Smooth muscle cell (in vitro differentiated cells): ENCODE measurements at regions not wholly inside any gene's neighbourhood (a gene's known extent, or its start where the extent isn't known, plus 50 kb on each side); places are given as distances from the start of the nearest gene placed in this dataset.

ENCODE experiments used
- DNase-seq: peaks from one replicate; lab custom pipeline; 2025; ENCODE audit not compliant: unreplicated experiment; lab: John Stamatoyannopoulos, UW
- H2AFZ ChIP-seq: fragments of 200-600 bp; sonication (generic); 2 replicates; pipeline ENCODE4 v1.6.0; 2016; ENCODE audit warnings: antibody characterized with exemption, low read depth, mild to moderate bottlenecking
- H3F3A ChIP-seq: fragments of 200-600 bp; sonication (generic); 2 replicates; pipeline ENCODE4 v1.6.0; 2017; ENCODE audit warnings: antibody characterized with exemption, low read depth
- H3K27ac ChIP-seq: fragments of 200-600 bp; sonication (generic); 2 replicates; pipeline ENCODE4 v1.5.1; 2016; ENCODE audit warnings: low read depth, mild to moderate bottlenecking
- H3K27me3 ChIP-seq: fragments of 200-600 bp; sonication (generic); 2 replicates; pipeline ENCODE4 v1.6.1; 2016; ENCODE audit warnings: low read depth, mild to moderate bottlenecking
- H3K36me3 ChIP-seq: fragments of 200-600 bp; sonication (generic); 2 replicates; pipeline ENCODE4 v1.5.1; 2016; ENCODE audit warnings: low read depth
- H3K4me1 ChIP-seq: fragments of 200-600 bp; sonication (generic); 2 replicates; pipeline ENCODE4 v1.5.1; 2016; ENCODE audit warnings: low read depth
- H3K4me2 ChIP-seq: fragments of 200-600 bp; sonication (generic); 2 replicates; pipeline ENCODE4 v1.6.0; 2016; ENCODE audit warnings: mild to moderate bottlenecking
- H3K4me3 ChIP-seq: fragments of 200-600 bp; sonication (generic); 2 replicates; pipeline ENCODE4 v1.5.1; 2016; ENCODE audit warnings: mild to moderate bottlenecking
- H3K79me2 ChIP-seq: fragments of 200-600 bp; sonication (generic); 2 replicates; pipeline ENCODE4 v1.6.0; 2016; ENCODE audit warnings: low read depth, mild to moderate bottlenecking
- H3K9ac ChIP-seq: fragments of 200-600 bp; sonication (generic); 2 replicates; pipeline ENCODE4 v1.6.0; 2016; ENCODE audit warnings: low read depth
- H3K9me3 ChIP-seq: fragments of 200-600 bp; sonication (generic); replicated peaks from 2 replicates; pipeline ENCODE4 v1.5.1; 2016; ENCODE audit warnings: low read depth
- H4K20me1 ChIP-seq: fragments of 200-600 bp; sonication (generic); 2 replicates; pipeline ENCODE4 v1.6.0; 2016; ENCODE audit warnings: low read depth
- CTCF ChIP-seq: fragments of 200-600 bp; sonication (generic); IDR thresholded peaks from 2 replicates; pipeline ENCODE4 v1.5.1; 2017; ENCODE audit warnings: borderline replicate concordance, mild to moderate bottlenecking, antibody characterized with exemption; ENCODE audit not compliant: insufficient read depth, poor library complexity, severe bottlenecking
- WGBS: methylation state at CpG from one replicate; pipeline ENCODE4 v1.1.7; 2016; ENCODE audit warnings: low lambda C conversion rate; 5-methylcytosine and 5-hydroxymethylcytosine counted together

- Histone ChIP-seq H3K9ac (no peak overlapping the region), H3F3A (no peaks in the 10 kb centered on the region), H3K79me2 (no peaks in the 10 kb centered on the region), H3K36me3 (no peaks in the 10 kb centered on the region), H3K4me2 (no peak overlapping the region), H3K4me1 (peaks cover 7% of the 10 kb centered on the region), H3K27me3 (no peaks in the 10 kb centered on the region), H3K9me3 (no peaks in the 10 kb centered on the region), H4K20me1 (no peaks in the 10 kb centered on the region), H3K27ac (no peak overlapping the region), H3K4me3 (no peak overlapping the region), H2AFZ (no peak overlapping the region)
- no peak for DNase-seq
- no peak for TF ChIP-seq CTCF
Observed at GRCh38 chr10:121187391-121187790, 336.2 kb downstream of the WDR11 start.

GRCh38 chr10:121188005-121188404 is 336.8 kb downstream of the WDR11 start:
- H2AFZ ChIP-seq, result no peak overlapping the region
- H3K36me3 ChIP-seq, result no peaks in the 10 kb centered on the region
- H3K9me3 ChIP-seq, result no peaks in the 10 kb centered on the region
- H4K20me1 ChIP-seq, result no peaks in the 10 kb centered on the region
- H3K4me3 ChIP-seq, result no peak overlapping the region
- peaks cover 7% of the 10 kb centered on the region for H3K4me1 ChIP-seq
- H3K4me2 ChIP-seq, result peak overlapping the region; percentile 36
- WGBS, result 9% methylated on average over 6 of the region's 6 CpGs
- H3K27me3 ChIP-seq, result no peaks in the 10 kb centered on the region
- no peak overlapping the region for H3K9ac ChIP-seq
- TF ChIP-seq CTCF, result no peak
- DNase-seq, result no peak
- no peaks in the 10 kb centered on the region for H3F3A ChIP-seq
- H3K79me2 ChIP-seq, result no peaks in the 10 kb centered on the region
- H3K27ac ChIP-seq, result no peak overlapping the region

- Histone ChIP-seq H3K9me3 (no peaks in the 10 kb centered on the region), H3K36me3 (no peaks in the 10 kb centered on the region), H3K4me1 (no peaks in the 10 kb centered on the region), H3K27me3 (no peaks in the 10 kb centered on the region), H3K27ac (no peak overlapping the region), H3K4me3 (no peak overlapping the region), H3F3A (no peaks in the 10 kb centered on the region), H2AFZ (no peak overlapping the region), H3K79me2 (no peaks in the 10 kb centered on the region), H3K9ac (no peak overlapping the region), H4K20me1 (no peaks in the 10 kb centered on the region), H3K4me2 (peak overlapping the region; percentile 36)
- TF ChIP-seq CTCF, result no peak
- no peak for DNase-seq
- 41% methylated on average over 7 of the region's 7 CpGs for WGBS
Observed at GRCh38 chr10:121189066-121189465, 337.9 kb downstream of the WDR11 start.

GRCh38 chr10:121194696-121195523 is 343.7 kb downstream of the WDR11 start:
- no peaks in the 10 kb centered on the region for H3K27me3 ChIP-seq

More at GRCh38 chr10:121194696-121195523, 343.7 kb downstream of the WDR11 start:
- Histone ChIP-seq H2AFZ (no peak overlapping the region), H3F3A (no peaks in the 10 kb centered on the region), H3K36me3 (no peaks in the 10 kb centered on the region), H3K27ac (no peak overlapping the region), H3K4me3 (no peak overlapping the region), H3K4me1 (no peaks in the 10 kb centered on the region), H3K4me2 (no peak overlapping the region), H4K20me1 (no peaks in the 10 kb centered on the region), H3K9me3 (no peaks in the 10 kb centered on the region), H3K9ac (no peak overlapping the region), H3K79me2 (no peaks in the 10 kb centered on the region)
- no peak for DNase-seq
- no peak for TF ChIP-seq CTCF
- WGBS, result 74% methylated on average over 10 of the region's 10 CpGs
